Erythroblast (primary cell): ENCODE measurements at regions not wholly inside any gene's neighbourhood (a gene's known extent, or its start where the extent isn't known, plus 50 kb on each side); places are given as distances from the start of the nearest gene placed in this dataset.

Experiments
- GATA1 ChIP-seq: IDR thresholded peaks from 2 replicates; pipeline ENCODE4 v1.6.1; 2011; ENCODE audit warnings: low read depth, mild to moderate bottlenecking, control low read depth, low read length, moderate library complexity
- POLR2A ChIP-seq: IDR thresholded peaks from 2 replicates; pipeline ENCODE4 v1.6.1; 2011; ENCODE audit warnings: mild to moderate bottlenecking, low read length

DNA sequence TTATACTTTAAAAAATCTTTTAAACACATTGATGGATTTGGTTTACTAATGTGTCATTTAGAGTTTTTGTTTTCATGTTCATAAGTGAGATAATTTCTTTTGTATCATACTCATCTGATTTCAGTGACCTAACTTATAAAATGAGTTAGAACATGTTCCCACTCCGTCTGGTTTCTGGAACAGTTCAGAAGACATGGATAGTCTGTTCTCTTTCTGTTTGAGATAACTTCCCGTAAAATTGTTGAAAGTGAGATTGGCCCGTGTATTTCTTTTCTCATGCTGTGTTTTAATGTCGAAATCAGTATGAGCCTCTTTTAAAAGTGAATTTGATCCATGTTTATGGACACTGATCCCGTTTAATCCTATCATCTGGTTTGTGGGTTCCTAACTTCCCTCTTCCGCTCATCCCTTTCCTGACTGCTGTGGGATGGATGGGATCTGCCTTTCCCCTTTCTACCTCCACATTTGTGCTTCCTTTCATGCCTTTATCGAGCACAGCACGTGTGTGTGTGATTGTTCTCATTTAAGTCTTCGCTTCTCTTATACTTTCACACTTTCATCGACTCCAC lies 78.9 kb downstream of the COPS8 start:
- TF ChIP-seq POLR2A (no peak), GATA1 (no peak)
